C4-2B (cell line): ENCODE measurements at regions not wholly inside any gene's neighbourhood (a gene's known extent, or its start where the extent isn't known, plus 50 kb on each side); places are given as distances from the start of the nearest gene placed in this dataset.

Experiments
- ZFX ChIP-seq: fragments of 450-650 bp; IDR thresholded peaks from 2 replicates; pipeline ENCODE4 v1.6.1; 2017
- TF ChIP-seq, protein P1 (sequence below): fragments of 450-650 bp; conservative IDR thresholded peaks from 2 replicates; pipeline ENCODE4 v1.5.1; 2017; ENCODE audit warnings: mild to moderate bottlenecking

DNA sequence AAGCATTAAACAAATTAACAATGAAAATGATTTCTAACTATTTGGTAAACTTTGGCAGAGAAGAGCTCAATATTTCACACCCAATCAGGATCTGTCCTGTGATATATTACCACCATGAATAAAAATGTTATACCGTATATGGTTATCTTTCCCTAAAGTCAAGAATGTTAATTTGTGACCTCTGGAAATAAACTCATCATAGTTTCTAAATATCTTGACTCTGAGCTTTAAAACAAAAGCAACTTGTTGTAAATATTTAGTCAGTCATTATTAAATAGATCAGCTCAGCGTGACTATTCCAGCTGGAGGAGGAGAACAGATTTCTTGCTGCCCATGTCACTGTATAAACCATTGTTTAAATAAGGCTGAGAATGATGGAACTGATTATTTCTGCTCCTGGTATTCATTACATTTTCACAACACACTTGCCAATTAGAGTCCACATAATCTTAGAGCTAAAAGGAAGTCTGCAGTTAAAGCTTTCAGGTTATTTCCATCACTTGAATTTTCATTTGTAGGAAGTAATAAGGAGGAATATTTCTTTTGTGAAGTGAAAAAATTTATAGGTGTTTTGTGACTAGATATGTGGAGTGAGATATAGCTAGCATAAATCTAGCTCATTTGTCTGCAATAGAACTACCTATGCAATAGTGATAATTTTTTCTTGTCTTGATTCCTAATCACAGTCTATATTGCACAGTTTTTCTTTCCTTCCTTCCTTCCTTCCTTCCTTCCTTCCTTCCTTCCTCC is 106.5 kb upstream of the P2RY1 start:
- TF ChIP-seq, protein P1, sequence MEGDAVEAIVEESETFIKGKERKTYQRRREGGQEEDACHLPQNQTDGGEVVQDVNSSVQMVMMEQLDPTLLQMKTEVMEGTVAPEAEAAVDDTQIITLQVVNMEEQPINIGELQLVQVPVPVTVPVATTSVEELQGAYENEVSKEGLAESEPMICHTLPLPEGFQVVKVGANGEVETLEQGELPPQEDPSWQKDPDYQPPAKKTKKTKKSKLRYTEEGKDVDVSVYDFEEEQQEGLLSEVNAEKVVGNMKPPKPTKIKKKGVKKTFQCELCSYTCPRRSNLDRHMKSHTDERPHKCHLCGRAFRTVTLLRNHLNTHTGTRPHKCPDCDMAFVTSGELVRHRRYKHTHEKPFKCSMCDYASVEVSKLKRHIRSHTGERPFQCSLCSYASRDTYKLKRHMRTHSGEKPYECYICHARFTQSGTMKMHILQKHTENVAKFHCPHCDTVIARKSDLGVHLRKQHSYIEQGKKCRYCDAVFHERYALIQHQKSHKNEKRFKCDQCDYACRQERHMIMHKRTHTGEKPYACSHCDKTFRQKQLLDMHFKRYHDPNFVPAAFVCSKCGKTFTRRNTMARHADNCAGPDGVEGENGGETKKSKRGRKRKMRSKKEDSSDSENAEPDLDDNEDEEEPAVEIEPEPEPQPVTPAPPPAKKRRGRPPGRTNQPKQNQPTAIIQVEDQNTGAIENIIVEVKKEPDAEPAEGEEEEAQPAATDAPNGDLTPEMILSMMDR: no peak
- no peak for TF ChIP-seq ZFX
